Body of pancreas (tissue), 4 donors: ENCODE measurements at regions not wholly inside any gene's neighbourhood (a gene's known extent, or its start where the extent isn't known, plus 50 kb on each side); places are given as distances from the start of the nearest gene placed in this dataset.
"Not testable (repeated sequence)": the region's sequence is repeated elsewhere in the genome, so short reads cannot be mapped to it uniquely, and the experiment has no call there.

Experiments
- ATAC-seq: fragments of 150-250 bp; one replicate; pipeline ENCODE4 v1.9.1; 2016
- DNase-seq, 4 donors: peaks; one replicate each; pipeline ENCODE4 v3.0.0-alpha.2; 2019
- H3K27ac ChIP-seq, 4 donors: fragments of 200-600 bp; sonication (generic); 1 replicate in 3 of 4; 2 replicates in 1 of 4; pipeline versions ENCODE4 v1.5.1 to v1.6.1; 2016 to 2019; ENCODE audit warnings: mild to moderate bottlenecking in 1 of 4, mixed read lengths in 1 of 4, moderate library complexity in 1 of 4
- H3K27me3 ChIP-seq, 2 donors: fragments of 200-600 bp; sonication (generic); one replicate each; pipeline ENCODE4 v1.6.0; 2016; ENCODE audit warnings: mild to moderate bottlenecking in 1 of 2
- H3K36me3 ChIP-seq, 2 donors: fragments of 200-600 bp; sonication (generic); replicated peaks in 1 of 2; 2 replicates each; pipeline ENCODE4 v1.5.1; 2016; ENCODE audit warnings: low read depth in 2 of 2; ENCODE audit not compliant: insufficient read depth in 1 of 2
- H3K4me1 ChIP-seq: fragments of 200-600 bp; sonication (generic); one replicate; pipeline ENCODE4 v1.6.0; 2016
- H3K4me3 ChIP-seq, 2 donors: fragments of 200-600 bp; sonication (generic); 1 replicate in 1 of 2; 2 replicates in 1 of 2; pipeline ENCODE4 v1.5.1; 2016 to 2019
- H3K9me3 ChIP-seq, 3 donors: fragments of 200-600 bp; sonication (generic); 1 replicate in 2 of 3; 2 replicates in 1 of 3; pipeline ENCODE4 v1.5.1; 2016
- POLR2A ChIP-seq, 3 donors: fragments of 450-650 bp; IDR thresholded peaks; one replicate each; pipeline ENCODE4 v1.6.1; 2016; ENCODE audit warnings: antibody characterized with exemption in 3 of 3, mild to moderate bottlenecking in 2 of 3
- WGBS, 2 donors: methylation state at CpG; one replicate each; pipeline ENCODE4 v1.1.5; 2017; 5-methylcytosine and 5-hydroxymethylcytosine counted together
- intact Hi-C: fragments of 100-400 bp; cut with DNase I; formaldehyde crosslinking; loops from one replicate; pipeline ENCODE4 v1.15.1; 2023
- TF ChIP-seq, protein P1 (sequence below), 7 experiments: fragments of 450-650 bp in 4 of 7; fragments of 200-600 bp in 3 of 7; sonication (generic) in 3 of 7; IDR thresholded peaks; one replicate each; pipeline ENCODE4 v1.5.1; 2016 to 2019; ENCODE audit warnings: antibody characterized with exemption in 7 of 7

DNA sequence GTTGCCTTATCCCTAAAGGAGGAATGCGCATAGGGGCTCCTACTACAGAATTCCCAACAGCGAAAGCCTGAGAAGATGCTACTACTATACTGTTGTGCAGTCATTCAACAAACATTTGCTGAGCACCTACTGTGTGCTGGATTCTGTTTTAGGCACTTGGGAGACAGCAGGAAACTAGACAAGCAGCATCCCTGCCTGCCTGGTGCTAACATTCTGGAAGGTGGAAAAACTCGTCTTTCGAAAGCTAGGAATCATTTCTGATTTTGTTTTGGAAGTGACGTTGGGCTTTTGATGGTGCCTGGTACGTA, 131.5 kb upstream of the NCOR2 start:
- DNase-seq (no peak), ATAC-seq (no peak)
- Histone ChIP-seq H3K36me3 (no peaks in the 10 kb centered on the region), H3K9me3 (no peaks in the 10 kb centered on the region), H3K4me1 (peaks cover 36% of the 10 kb centered on the region), H3K4me3 (no peak overlapping the region), H3K27ac (peak overlapping the region in 3 of 4 donors; percentile 41 to 62 (median 52)), H3K27me3 (no peaks in the 10 kb centered on the region)
- intact Hi-C loops = no loop called here
- 64 to 71% methylated on average over 6 of the region's 6 CpGs for WGBS, 2 donors
- no peak for TF ChIP-seq POLR2A (IDR thresholded peaks at IDR 0.05)
- TF ChIP-seq, protein P1, sequence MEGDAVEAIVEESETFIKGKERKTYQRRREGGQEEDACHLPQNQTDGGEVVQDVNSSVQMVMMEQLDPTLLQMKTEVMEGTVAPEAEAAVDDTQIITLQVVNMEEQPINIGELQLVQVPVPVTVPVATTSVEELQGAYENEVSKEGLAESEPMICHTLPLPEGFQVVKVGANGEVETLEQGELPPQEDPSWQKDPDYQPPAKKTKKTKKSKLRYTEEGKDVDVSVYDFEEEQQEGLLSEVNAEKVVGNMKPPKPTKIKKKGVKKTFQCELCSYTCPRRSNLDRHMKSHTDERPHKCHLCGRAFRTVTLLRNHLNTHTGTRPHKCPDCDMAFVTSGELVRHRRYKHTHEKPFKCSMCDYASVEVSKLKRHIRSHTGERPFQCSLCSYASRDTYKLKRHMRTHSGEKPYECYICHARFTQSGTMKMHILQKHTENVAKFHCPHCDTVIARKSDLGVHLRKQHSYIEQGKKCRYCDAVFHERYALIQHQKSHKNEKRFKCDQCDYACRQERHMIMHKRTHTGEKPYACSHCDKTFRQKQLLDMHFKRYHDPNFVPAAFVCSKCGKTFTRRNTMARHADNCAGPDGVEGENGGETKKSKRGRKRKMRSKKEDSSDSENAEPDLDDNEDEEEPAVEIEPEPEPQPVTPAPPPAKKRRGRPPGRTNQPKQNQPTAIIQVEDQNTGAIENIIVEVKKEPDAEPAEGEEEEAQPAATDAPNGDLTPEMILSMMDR (IDR thresholded peaks at IDR 0.05) = no peak

DNA sequence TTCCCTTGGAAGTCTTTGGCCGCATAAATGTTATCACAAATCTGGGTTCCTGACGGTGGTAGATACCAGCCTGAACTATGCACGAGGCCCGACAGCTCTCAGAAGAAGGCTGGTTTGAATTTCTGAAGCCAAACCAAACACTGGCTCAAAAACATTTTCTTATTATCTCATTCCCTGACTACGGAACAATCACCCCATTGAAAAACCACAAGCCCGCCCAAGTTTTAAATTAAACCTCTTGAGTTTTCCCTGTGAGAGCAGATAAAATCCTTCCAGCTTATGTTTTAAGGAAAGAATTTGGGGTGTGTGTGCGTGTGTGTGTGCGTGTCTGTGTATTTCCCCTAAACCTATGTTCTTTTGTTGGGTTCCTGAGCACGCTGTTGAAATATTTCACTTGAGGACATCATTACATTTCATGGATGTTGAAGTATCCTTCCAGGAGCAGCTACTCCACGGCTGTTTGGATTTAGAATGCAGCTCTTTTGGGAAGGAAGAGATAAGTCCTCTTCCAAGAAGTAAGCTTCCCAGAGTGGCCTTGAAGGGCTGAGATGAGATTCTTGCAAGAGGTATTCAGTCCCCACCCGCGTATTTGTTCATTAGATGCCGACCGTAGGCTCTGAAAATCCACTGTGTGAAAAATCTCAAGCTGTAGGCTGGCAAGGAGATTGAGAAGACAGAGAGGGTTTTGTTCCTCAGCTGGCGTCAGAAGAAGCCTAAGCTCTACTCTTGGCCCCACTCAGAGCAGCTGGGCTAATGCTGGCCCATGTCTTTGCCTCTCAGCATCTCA, 131.0 kb upstream of the NCOR2 start:
- no peak for TF ChIP-seq POLR2A (IDR thresholded peaks at IDR 0.05)
- TF ChIP-seq, protein P1 (IDR thresholded peaks at IDR 0.05) = no peak
- no peaks in the 10 kb centered on the region for H3K9me3 ChIP-seq
- no peak overlapping the region for H3K4me3 ChIP-seq
- DNase-seq (no peak), ATAC-seq (peak; percentile 29)
- H3K4me1 ChIP-seq = peaks cover 36% of the 10 kb centered on the region
- no peaks in the 10 kb centered on the region for H3K36me3 ChIP-seq
- WGBS, 2 donors = 26 to 34% methylated on average over 15 of the region's 15 CpGs
- intact Hi-C loops = no loop called here
- H3K27me3 ChIP-seq = no peaks in the 10 kb centered on the region
- peak overlapping the region; percentile 28 to 62 (median 46) for H3K27ac ChIP-seq

DNA sequence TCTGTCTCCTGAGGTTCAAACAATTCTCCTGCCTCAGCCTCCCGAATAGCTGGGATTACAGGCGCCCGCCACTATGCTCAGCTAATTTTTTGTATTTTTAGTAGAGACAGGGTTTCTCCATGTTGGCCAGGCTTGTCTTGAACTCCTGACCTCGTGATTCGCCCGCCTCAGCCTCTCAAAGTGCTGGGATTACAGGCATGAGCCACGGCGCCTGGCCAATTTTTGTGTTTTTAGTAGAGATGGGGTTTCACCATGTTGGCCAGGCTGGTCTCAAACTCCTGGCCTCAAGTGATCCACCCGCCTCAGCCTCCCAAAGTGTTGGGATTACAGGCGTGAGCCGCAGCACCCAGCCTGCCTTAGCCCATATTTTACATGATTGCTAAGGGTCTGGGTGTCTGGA, 130.3 kb upstream of the NCOR2 start:
- H3K9me3 ChIP-seq, H3K27me3 ChIP-seq, DNase-seq, ATAC-seq, H3K36me3 ChIP-seq, H3K4me3 ChIP-seq, intact Hi-C loops: not testable (repeated sequence)
- 77 to 89% methylated on average over 7 to 11 of the region's 11 CpGs for WGBS, 2 donors
- peaks cover 36% of the 10 kb centered on the region for H3K4me1 ChIP-seq
- peak overlapping the region in 3 of 4 donors; percentile 41 to 62 (median 52) for H3K27ac ChIP-seq

DNA sequence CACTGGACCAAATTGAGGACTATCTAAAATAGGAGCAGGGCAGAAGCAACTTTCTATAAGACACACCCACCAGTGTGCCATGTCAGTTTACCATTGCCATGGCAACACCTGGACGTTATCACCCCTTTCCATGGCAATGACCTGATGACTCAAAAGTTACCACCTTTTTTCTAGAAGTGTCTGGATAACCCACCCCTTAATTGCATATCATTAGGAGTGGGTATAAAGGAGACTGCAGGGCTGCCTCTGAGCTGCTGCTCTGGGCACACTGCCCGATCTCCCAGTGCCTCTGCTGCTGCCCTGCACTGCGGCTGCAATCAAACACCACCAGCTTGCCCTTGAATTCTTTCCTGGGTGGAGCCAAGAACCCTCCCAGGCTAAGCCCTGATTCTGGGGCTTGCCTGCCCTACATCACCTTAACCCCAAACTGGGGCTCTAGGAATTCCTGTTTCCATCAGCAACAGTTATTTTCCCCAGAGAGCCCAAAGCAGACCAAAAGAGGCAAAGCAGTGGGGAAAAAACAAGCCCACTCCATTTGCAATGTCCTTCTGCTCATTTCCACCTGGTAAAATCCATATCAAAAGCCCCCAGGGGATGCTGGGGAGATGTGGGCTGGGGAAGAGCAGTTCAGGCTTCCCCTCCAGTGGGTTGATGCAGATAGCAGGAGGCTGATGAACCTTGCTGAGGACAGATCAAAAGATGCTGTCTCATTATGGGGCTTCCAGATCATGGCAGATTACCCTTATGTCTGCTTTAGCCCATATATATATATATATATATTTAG, 129.5 kb upstream of the NCOR2 start:
- intact Hi-C loops = no loop called here
- H3K27ac ChIP-seq = no peak overlapping the region
- no peaks in the 10 kb centered on the region for H3K27me3 ChIP-seq
- H3K36me3 ChIP-seq = no peaks in the 10 kb centered on the region
- 21 to 44% methylated on average over 3 of the region's 3 CpGs for WGBS, 2 donors
- DNase-seq (no peak), ATAC-seq (no peak)
- TF ChIP-seq POLR2A (IDR thresholded peaks at IDR 0.05) = no peak
- TF ChIP-seq, protein P1 (IDR thresholded peaks at IDR 0.05) = no peak
- no peak overlapping the region for H3K4me3 ChIP-seq
- H3K4me1 ChIP-seq = peaks cover 36% of the 10 kb centered on the region
- peaks cover 0 to 10% (median 0%) of the 10 kb centered on the region in 3 donors for H3K9me3 ChIP-seq

DNA sequence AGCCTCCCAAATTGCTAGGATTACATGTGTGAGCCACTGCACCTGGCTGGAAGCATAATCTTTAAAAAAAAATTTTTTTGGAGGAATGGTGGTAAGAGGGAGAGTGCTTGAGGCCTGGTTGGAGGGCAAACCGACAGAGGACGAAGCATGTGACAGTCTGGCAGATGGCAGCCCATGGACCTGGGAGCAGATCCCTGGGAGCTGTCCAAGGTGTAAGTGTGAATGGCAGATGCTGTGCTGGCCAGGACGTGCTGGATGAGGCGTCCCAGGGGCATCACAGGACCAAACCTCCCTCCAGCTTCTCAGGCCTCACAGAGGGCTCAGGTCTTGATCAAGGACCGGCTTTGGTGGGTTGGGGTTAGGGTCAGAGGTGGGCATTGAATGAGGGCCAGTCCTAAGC, 128.4 kb upstream of the NCOR2 start:
- Histone ChIP-seq H3K27ac (no peak overlapping the region), H3K4me3 (no peak overlapping the region), H3K27me3 (no peaks in the 10 kb centered on the region), H3K9me3 (peaks cover 0 to 12% (median 0%) of the 10 kb centered on the region in 3 donors), H3K36me3 (no peaks in the 10 kb centered on the region), H3K4me1 (peaks cover 27% of the 10 kb centered on the region)
- intact Hi-C loops = no loop called here
- TF ChIP-seq, protein P1 (IDR thresholded peaks at IDR 0.05) = no peak
- TF ChIP-seq POLR2A (IDR thresholded peaks at IDR 0.05) = no peak
- WGBS, 2 donors = 48 to 64% methylated on average over 5 of the region's 5 CpGs
- ATAC-seq = no peak
- DNase-seq = no peak
